ENCODE measurements at regions not wholly inside any gene's neighbourhood (a gene's known extent, or its start where the extent isn't known, plus 50 kb on each side); places are given as distances from the start of the nearest gene placed in this dataset.
A peak's percentile ranks its signal among the peaks of the same experiment; 100 is the strongest.

DNA sequence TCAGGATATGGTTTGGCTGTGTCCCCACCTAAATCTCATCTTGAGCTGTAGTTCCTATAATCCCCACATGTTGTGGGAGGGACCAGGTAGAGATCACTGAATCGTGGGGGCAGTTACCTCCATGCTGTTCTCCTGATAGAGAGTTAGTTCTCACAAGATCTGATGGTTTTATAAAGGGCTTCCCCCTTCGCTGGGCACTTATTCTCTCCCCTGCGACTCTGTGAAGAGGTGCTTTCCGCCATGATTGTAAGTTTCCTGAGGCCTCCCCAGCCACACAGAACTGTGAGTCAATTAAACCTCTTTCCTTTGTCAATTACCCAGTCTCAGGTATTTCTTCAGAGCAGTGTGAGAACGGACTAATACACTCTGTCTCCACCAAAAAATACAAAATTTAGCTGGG, 291.9 kb downstream of the BCOR start:
- H3K4me3 ChIP-seq: no peak overlapping the region
- intact Hi-C loops (cut with DNase I; ENCODE audit: low total_unique reads): no loop called here
- H3K4me1 ChIP-seq: no peaks in the 10 kb centered on the region
- H3K36me3 ChIP-seq: no peaks in the 10 kb centered on the region
- no peak overlapping the region for H3K27ac ChIP-seq
- TF ChIP-seq CTCF (IDR thresholded peaks at IDR 0.05) (no peak), POLR2A (IDR thresholded peaks at IDR 0.05) (no peak), POLR2AphosphoS5 (IDR thresholded peaks at IDR 0.05) (no peak)
- H3K27me3 ChIP-seq: peaks cover 0 to 60% of the 10 kb centered on the region in 2 donors
- no peak for DNase-seq (ENCODE audit: low spot score in 2 of 2)
- H3K9me3 ChIP-seq: no peaks in the 10 kb centered on the region

DNA sequence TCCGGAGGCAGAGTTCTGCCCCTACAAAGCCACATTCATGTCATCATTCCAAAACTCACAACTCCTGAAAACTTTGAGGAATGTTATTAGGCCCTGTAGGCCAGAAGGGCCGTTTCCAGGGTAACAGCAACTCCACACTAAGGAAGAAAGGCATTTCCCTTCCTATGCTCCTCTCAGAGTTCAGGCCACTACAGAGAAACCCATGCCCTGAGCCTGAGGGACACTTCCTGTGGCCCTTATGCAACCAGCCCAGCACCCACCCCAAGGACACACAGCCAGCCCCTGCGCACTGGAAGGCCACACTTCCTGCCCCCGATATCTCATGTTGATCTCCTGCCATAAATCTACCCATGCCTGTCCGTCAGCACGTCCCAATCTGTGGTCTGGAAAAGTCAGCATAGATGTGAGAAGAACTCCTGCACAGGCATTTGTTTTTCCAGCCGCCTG, 289.3 kb downstream of the BCOR start:
- DNase-seq (ENCODE audit: low spot score in 2 of 2): peak in 1 of 2 donors; percentile 40
- Histone ChIP-seq H3K9me3 (no peaks in the 10 kb centered on the region), H3K27me3 (peaks cover 0 to 62% of the 10 kb centered on the region in 2 donors), H3K4me3 (no peak overlapping the region), H3K36me3 (no peaks in the 10 kb centered on the region), H3K27ac (peak overlapping the region; percentile 60 to 65), H3K4me1 (no peaks in the 10 kb centered on the region)
- intact Hi-C loops (cut with DNase I; ENCODE audit: low total_unique reads): no loop called here
- TF ChIP-seq CTCF (IDR thresholded peaks at IDR 0.05) (no peak), POLR2AphosphoS5 (IDR thresholded peaks at IDR 0.05) (no peak), POLR2A (IDR thresholded peaks at IDR 0.05) (no peak)

DNA sequence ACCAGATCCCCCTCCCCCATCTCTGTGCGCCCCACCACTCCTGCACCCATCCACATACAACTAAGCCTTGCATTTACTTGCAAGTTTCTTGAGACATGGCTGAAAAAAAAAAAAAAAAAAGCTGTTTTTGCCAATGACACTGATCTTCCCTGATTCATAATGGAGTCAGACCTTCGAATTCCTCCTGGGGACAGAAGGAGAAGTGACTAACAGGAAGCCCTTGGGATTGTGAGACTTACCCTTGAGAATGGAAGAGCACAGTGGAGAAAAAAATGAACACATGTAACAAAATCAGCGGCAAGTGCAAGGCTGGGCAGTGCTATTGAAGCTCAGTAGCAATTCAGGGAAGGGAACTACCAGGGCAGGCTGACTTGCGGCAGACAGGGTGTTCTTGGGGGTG, 288.4 kb downstream of the BCOR start:
- peaks cover 0 to 60% of the 10 kb centered on the region in 2 donors for H3K27me3 ChIP-seq

DNA sequence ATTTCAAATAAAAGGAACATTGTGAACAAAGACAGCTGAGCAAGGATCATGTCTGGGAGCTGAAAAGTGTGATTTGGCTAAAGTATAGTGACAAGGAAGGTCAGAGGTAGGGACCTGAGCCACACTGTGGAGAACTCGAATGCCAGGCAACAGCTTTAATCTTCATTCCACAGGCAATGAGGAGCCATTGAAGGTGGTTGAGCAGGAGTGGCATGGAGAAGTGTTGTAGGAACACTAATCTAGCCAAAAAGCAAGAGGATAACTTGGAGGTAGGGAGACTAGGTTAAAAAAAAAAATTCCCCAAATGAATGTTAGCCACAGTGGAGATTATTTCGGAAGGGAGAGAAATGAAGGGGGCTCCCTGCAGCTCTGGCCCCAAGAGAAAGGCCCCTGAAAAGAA, 286.9 kb downstream of the BCOR start:
- H3K9me3 ChIP-seq: no peaks in the 10 kb centered on the region
- no peak for DNase-seq (ENCODE audit: low spot score in 2 of 2)
- no peaks in the 10 kb centered on the region for H3K36me3 ChIP-seq
- H3K27ac ChIP-seq: no peak overlapping the region
- H3K27me3 ChIP-seq: peaks cover 0 to 62% of the 10 kb centered on the region in 2 donors
- H3K4me1 ChIP-seq: no peaks in the 10 kb centered on the region
- H3K4me3 ChIP-seq: no peak overlapping the region
- intact Hi-C loops (cut with DNase I; ENCODE audit: low total_unique reads): no loop called here
- TF ChIP-seq POLR2A (IDR thresholded peaks at IDR 0.05) (no peak), POLR2AphosphoS5 (IDR thresholded peaks at IDR 0.05) (no peak), CTCF (IDR thresholded peaks at IDR 0.05) (no peak)

More for the DNA sequence above, 288.4 kb downstream of the BCOR start:
- DNase-seq (ENCODE audit: low spot score in 2 of 2): no peak
- Histone ChIP-seq H3K4me3 (no peak overlapping the region), H3K36me3 (no peaks in the 10 kb centered on the region), H3K4me1 (no peaks in the 10 kb centered on the region), H3K9me3 (no peaks in the 10 kb centered on the region), H3K27ac (peak overlapping the region; percentile 60 to 65)
- intact Hi-C loops (cut with DNase I; ENCODE audit: low total_unique reads): no loop called here
- TF ChIP-seq CTCF (IDR thresholded peaks at IDR 0.05) (no peak), POLR2AphosphoS5 (IDR thresholded peaks at IDR 0.05) (no peak), POLR2A (IDR thresholded peaks at IDR 0.05) (no peak)

- Histone ChIP-seq H3K36me3 (no peaks in the 10 kb centered on the region), H3K4me1 (no peaks in the 10 kb centered on the region), H3K27ac (no peak overlapping the region), H3K27me3 (peaks cover 0 to 67% of the 10 kb centered on the region in 2 donors), H3K4me3 (no peak overlapping the region), H3K9me3 (no peaks in the 10 kb centered on the region)
- intact Hi-C loops (cut with DNase I; ENCODE audit: low total_unique reads): no loop called here
- DNase-seq (ENCODE audit: low spot score in 2 of 2): no peak
- TF ChIP-seq POLR2AphosphoS5 (IDR thresholded peaks at IDR 0.05): no peak
- no peak for TF ChIP-seq POLR2A (IDR thresholded peaks at IDR 0.05)
- TF ChIP-seq CTCF (IDR thresholded peaks at IDR 0.05): no peak
Observed at GRCh38 chrX:39811376-39811775, 286.4 kb downstream of the BCOR start.
